Lower leg skin (tissue), 4 donors: ENCODE measurements at regions not wholly inside any gene's neighbourhood (a gene's known extent, or its start where the extent isn't known, plus 50 kb on each side); places are given as distances from the start of the nearest gene placed in this dataset.

Experiments
- DNase-seq, 2 donors: peaks; one replicate each; pipeline ENCODE4 v3.0.0-alpha.2; 2019; ENCODE audit warnings: low spot score in 2 of 2
- H3K4me3 ChIP-seq: fragments of 200-600 bp; sonication (generic); 2 replicates; pipeline ENCODE4 v1.5.1; 2017; ENCODE audit warnings: mild to moderate bottlenecking, low read depth; ENCODE audit not compliant: poor library complexity, severe bottlenecking
- POLR2A ChIP-seq, 2 donors: fragments of 450-650 bp; IDR thresholded peaks; one replicate each; pipeline ENCODE4 v1.6.1; 2016 to 2017; ENCODE audit warnings: antibody characterized with exemption in 2 of 2, mild to moderate bottlenecking in 1 of 2, moderate library complexity in 1 of 2
- WGBS, 2 donors: methylation state at CpG; one replicate each; pipeline ENCODE4 v1.1.5; 2018; 5-methylcytosine and 5-hydroxymethylcytosine counted together
- intact Hi-C: fragments of 100-400 bp; cut with DNase I; formaldehyde crosslinking; loops from one replicate; pipeline ENCODE4 v1.15.0; 2023; ENCODE audit warnings: low total_unique reads
- TF ChIP-seq, protein P1 (sequence below), 3 donors: fragments of 450-650 bp; IDR thresholded peaks; one replicate each; pipeline ENCODE4 v1.5.1; 2016; ENCODE audit warnings: antibody characterized with exemption in 3 of 3, mild to moderate bottlenecking in 3 of 3, moderate library complexity in 2 of 3

DNA sequence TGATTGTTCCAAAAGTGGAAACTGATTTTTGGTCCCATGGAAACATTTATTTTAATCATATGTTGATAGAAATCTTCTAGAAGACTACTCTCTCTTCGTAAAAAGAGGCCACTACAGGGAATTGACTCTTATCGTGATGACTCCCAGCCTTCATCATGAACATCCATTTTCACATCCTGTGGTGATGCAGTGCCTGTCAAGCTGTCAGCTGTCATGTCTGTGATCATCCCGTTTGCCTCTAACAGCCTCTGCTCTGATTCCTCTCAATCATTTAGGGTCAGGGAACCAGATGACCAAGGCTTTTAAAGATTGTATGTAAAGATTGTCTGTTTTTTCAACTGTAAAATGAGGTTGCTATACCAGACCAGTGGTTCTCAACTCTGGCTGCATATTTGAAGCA lies 419.0 kb upstream of the MGAT4C start:
- TF ChIP-seq, protein P1, sequence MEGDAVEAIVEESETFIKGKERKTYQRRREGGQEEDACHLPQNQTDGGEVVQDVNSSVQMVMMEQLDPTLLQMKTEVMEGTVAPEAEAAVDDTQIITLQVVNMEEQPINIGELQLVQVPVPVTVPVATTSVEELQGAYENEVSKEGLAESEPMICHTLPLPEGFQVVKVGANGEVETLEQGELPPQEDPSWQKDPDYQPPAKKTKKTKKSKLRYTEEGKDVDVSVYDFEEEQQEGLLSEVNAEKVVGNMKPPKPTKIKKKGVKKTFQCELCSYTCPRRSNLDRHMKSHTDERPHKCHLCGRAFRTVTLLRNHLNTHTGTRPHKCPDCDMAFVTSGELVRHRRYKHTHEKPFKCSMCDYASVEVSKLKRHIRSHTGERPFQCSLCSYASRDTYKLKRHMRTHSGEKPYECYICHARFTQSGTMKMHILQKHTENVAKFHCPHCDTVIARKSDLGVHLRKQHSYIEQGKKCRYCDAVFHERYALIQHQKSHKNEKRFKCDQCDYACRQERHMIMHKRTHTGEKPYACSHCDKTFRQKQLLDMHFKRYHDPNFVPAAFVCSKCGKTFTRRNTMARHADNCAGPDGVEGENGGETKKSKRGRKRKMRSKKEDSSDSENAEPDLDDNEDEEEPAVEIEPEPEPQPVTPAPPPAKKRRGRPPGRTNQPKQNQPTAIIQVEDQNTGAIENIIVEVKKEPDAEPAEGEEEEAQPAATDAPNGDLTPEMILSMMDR (IDR thresholded peaks at IDR 0.05): no peak
- no peak for TF ChIP-seq POLR2A (IDR thresholded peaks at IDR 0.05)
- no peak for DNase-seq
- 55 to 68% methylated on average over 3 of the region's 3 CpGs for WGBS, 2 donors
- intact Hi-C loops: no loop called here
- H3K4me3 ChIP-seq: no peak overlapping the region

- DNase-seq: no peak
- no peak overlapping the region for H3K4me3 ChIP-seq
- TF ChIP-seq POLR2A (IDR thresholded peaks at IDR 0.05): no peak
- TF ChIP-seq, protein P1 (IDR thresholded peaks at IDR 0.05): no peak
- WGBS, 2 donors: 72 to 84% methylated on average over 4 of the region's 4 CpGs
- intact Hi-C loops: no loop called here
Observed at GRCh38 chr12:86670986-86671385, 414.8 kb upstream of the MGAT4C start.

GRCh38 chr12:86669010-86669409 lies 412.8 kb upstream of the MGAT4C start:
- WGBS, 2 donors: 29 to 32% methylated on average over 3 of the region's 3 CpGs
- intact Hi-C loops: no loop called here
- no peak for TF ChIP-seq POLR2A (IDR thresholded peaks at IDR 0.05)
- TF ChIP-seq, protein P1 (IDR thresholded peaks at IDR 0.05): no peak
- H3K4me3 ChIP-seq: no peak overlapping the region
- peak in 1 of 2 donors; percentile 27 for DNase-seq

DNA sequence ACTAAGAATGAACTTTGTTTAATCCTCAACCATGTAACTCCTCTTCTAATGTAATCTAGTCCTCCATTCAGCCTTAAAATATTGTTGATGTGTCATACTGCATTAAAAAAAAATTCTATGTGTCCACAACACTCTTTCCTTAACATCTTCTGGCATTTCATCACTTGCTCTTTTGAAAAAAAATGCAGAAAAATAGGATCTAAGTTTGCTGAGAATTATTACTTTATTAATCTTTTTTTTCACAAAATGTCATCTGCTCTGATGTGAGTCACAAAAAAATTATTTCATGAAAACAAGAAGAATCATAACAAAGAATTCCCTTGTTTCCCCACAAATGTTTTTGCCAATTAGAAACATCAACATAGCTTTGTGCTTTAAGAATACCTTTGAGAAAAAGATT lies 410.1 kb upstream of the MGAT4C start:
- DNase-seq: no peak
- no peak overlapping the region for H3K4me3 ChIP-seq
- TF ChIP-seq, protein P1 (IDR thresholded peaks at IDR 0.05): no peak
- no peak for TF ChIP-seq POLR2A (IDR thresholded peaks at IDR 0.05)
- intact Hi-C loops: no loop called here

GRCh38 chr12:86663716-86664115 lies 407.5 kb upstream of the MGAT4C start:
- H3K4me3 ChIP-seq: no peak overlapping the region
- intact Hi-C loops: no loop called here
- no peak for DNase-seq
- TF ChIP-seq, protein P1 (IDR thresholded peaks at IDR 0.05): no peak
- TF ChIP-seq POLR2A (IDR thresholded peaks at IDR 0.05): no peak

DNA sequence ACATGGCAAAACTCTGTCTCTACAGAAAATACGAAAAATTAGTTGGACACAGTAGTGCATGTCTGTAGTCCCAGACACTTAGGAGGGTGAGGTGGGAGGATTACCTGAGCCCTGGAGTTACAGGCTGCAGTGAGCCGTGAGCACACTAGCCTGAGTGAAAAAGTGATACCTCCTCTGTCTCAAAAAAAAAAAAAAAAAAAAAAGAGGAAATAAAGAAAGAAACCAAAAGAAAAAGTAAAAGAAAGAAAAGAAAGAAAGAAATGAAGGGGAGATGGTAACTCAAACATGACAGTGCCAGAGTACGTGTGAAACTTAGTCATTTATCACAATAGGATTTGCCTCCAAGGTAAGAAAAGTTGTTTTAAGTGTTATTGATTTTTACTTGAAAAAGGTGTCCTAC lies 407.0 kb upstream of the MGAT4C start:
- intact Hi-C loops: no loop called here
- WGBS, 2 donors: 78 to 87% methylated on average over 3 of the region's 3 CpGs
- DNase-seq: no peak
- H3K4me3 ChIP-seq: no peak overlapping the region
- TF ChIP-seq POLR2A (IDR thresholded peaks at IDR 0.05): no peak
- TF ChIP-seq, protein P1 (IDR thresholded peaks at IDR 0.05): no peak
